MM.1S (cell line): ENCODE measurements at regions not wholly inside any gene's neighbourhood (a gene's known extent, or its start where the extent isn't known, plus 50 kb on each side); places are given as distances from the start of the nearest gene placed in this dataset.

Experiments
- DNase-seq: peaks from one replicate; pipeline ENCODE4 v3.0.0-alpha.2; 2015
- H2AFZ ChIP-seq: fragments of 300-600 bp; sonication (generic); 2 replicates; pipeline ENCODE4 v1.6.0; 2016; ENCODE audit warnings: antibody characterized with exemption, low read length
- H3F3A ChIP-seq: fragments of 300-600 bp; sonication (generic); 2 replicates; pipeline ENCODE4 v1.6.1; 2016; ENCODE audit warnings: mild to moderate bottlenecking, antibody characterized with exemption, low read length, moderate library complexity, mixed read lengths; ENCODE audit not compliant: insufficient read depth
- H3K27ac ChIP-seq: fragments of 300-600 bp; sonication (generic); 2 replicates; pipeline ENCODE4 v1.5.1; 2016; ENCODE audit warnings: mild to moderate bottlenecking, low read length
- H3K27me3 ChIP-seq: fragments of 300-600 bp; sonication (generic); replicated peaks from 2 replicates; pipeline ENCODE4 v1.6.0; 2016; ENCODE audit warnings: low read length; ENCODE audit not compliant: insufficient read depth
- H3K36me3 ChIP-seq: fragments of 300-600 bp; sonication (generic); replicated peaks from 2 replicates; pipeline ENCODE4 v1.6.1; 2016; ENCODE audit warnings: mild to moderate bottlenecking, low read length, mixed read lengths; ENCODE audit not compliant: insufficient read depth
- H3K4me1 ChIP-seq: fragments of 300-600 bp; sonication (generic); 2 replicates; pipeline ENCODE4 v1.6.1; 2016; ENCODE audit warnings: low read length, mixed read lengths
- H3K4me2 ChIP-seq: fragments of 300-600 bp; sonication (generic); 2 replicates; pipeline ENCODE4 v1.6.0; 2016; ENCODE audit warnings: low read depth, low read length
- H3K4me3 ChIP-seq: fragments of 300-600 bp; sonication (generic); 2 replicates; pipeline ENCODE4 v1.5.1; 2016; ENCODE audit warnings: low read length, mixed read lengths
- H3K79me2 ChIP-seq: fragments of 300-600 bp; sonication (generic); 2 replicates; pipeline ENCODE4 v1.6.1; 2016; ENCODE audit warnings: mixed run types, low read length, mixed read lengths
- H3K9ac ChIP-seq: fragments of 300-600 bp; sonication (generic); 2 replicates; pipeline ENCODE4 v1.6.1; 2016; ENCODE audit warnings: low read length, mixed read lengths
- H3K9me2 ChIP-seq: fragments of 300-600 bp; sonication (generic); replicated peaks from 2 replicates; pipeline ENCODE4 v1.6.1; 2016; ENCODE audit warnings: mild to moderate bottlenecking, low read length, mixed read lengths; ENCODE audit not compliant: insufficient read depth
- H3K9me3 ChIP-seq: fragments of 300-600 bp; sonication (generic); replicated peaks from 2 replicates; pipeline ENCODE4 v1.6.1; 2016; ENCODE audit warnings: mild to moderate bottlenecking, low read length, mixed read lengths; ENCODE audit not compliant: insufficient read depth
- H4K20me1 ChIP-seq: fragments of 300-600 bp; sonication (generic); 2 replicates; pipeline ENCODE4 v1.6.1; 2016; ENCODE audit warnings: mild to moderate bottlenecking, low read length, moderate library complexity, mixed read lengths; ENCODE audit not compliant: insufficient read depth
- CTCF ChIP-seq: fragments of 300-600 bp; sonication (generic); IDR thresholded peaks from 2 replicates; pipeline ENCODE4 v1.5.1; 2016; ENCODE audit warnings: antibody characterized with exemption, low read length, mixed read lengths
- EZH2 ChIP-seq: fragments of 300-600 bp; sonication (generic); optimal IDR thresholded peaks from 2 replicates; pipeline ENCODE3; 2017; ENCODE audit warnings: low read depth, mild to moderate bottlenecking, antibody characterized with exemption, low read length, mixed read lengths
- EZH2phosphoT487 ChIP-seq: fragments of 300-600 bp; sonication (generic); IDR thresholded peaks from 2 replicates; pipeline ENCODE4 v1.6.1; 2018; ENCODE audit warnings: antibody characterized with exemption, low read length

- H3K27me3 ChIP-seq = no peaks in the 10 kb centered on the region
- no peaks in the 10 kb centered on the region for H3K79me2 ChIP-seq
- TF ChIP-seq EZH2phosphoT487 (no peak), EZH2 (no peak), CTCF (no peak)
- no peak overlapping the region for H3K9ac ChIP-seq
- H3K36me3 ChIP-seq = no peaks in the 10 kb centered on the region
- no peak overlapping the region for H2AFZ ChIP-seq
- no peaks in the 10 kb centered on the region for H3F3A ChIP-seq
- no peaks in the 10 kb centered on the region for H3K9me2 ChIP-seq
- H4K20me1 ChIP-seq = no peaks in the 10 kb centered on the region
- H3K27ac ChIP-seq = no peak overlapping the region
- H3K9me3 ChIP-seq = no peaks in the 10 kb centered on the region
- H3K4me1 ChIP-seq = peaks cover 19% of the 10 kb centered on the region
- no peak for DNase-seq
- H3K4me3 ChIP-seq = no peak overlapping the region
- no peak overlapping the region for H3K4me2 ChIP-seq
Observed at GRCh38 chr2:150389447-150389846, 98.0 kb downstream of the RND3 start.

- H3K9me2 ChIP-seq = no peaks in the 10 kb centered on the region
- no peaks in the 10 kb centered on the region for H3F3A ChIP-seq
- H3K36me3 ChIP-seq = no peaks in the 10 kb centered on the region
- H3K4me1 ChIP-seq = peaks cover 19% of the 10 kb centered on the region
- no peak overlapping the region for H2AFZ ChIP-seq
- H3K27me3 ChIP-seq = no peaks in the 10 kb centered on the region
- H3K27ac ChIP-seq = no peak overlapping the region
- no peak for DNase-seq
- no peak overlapping the region for H3K4me3 ChIP-seq
- no peaks in the 10 kb centered on the region for H3K79me2 ChIP-seq
- no peaks in the 10 kb centered on the region for H4K20me1 ChIP-seq
- no peak overlapping the region for H3K4me2 ChIP-seq
- H3K9ac ChIP-seq = no peak overlapping the region
- no peaks in the 10 kb centered on the region for H3K9me3 ChIP-seq
- TF ChIP-seq EZH2 (no peak), EZH2phosphoT487 (no peak), CTCF (no peak)
Observed at GRCh38 chr2:150388289-150388625, 99.2 kb downstream of the RND3 start.

GRCh38 chr2:150387586-150388288 is 99.7 kb downstream of the RND3 start:
- no peaks in the 10 kb centered on the region for H3K36me3 ChIP-seq
- H3K9ac ChIP-seq = no peak overlapping the region
- H3K9me2 ChIP-seq = no peaks in the 10 kb centered on the region
- H3K4me1 ChIP-seq = peaks cover 19% of the 10 kb centered on the region
- no peaks in the 10 kb centered on the region for H3F3A ChIP-seq
- no peak overlapping the region for H3K27ac ChIP-seq
- H3K79me2 ChIP-seq = no peaks in the 10 kb centered on the region
- H2AFZ ChIP-seq = no peak overlapping the region
- no peaks in the 10 kb centered on the region for H3K9me3 ChIP-seq
- no peaks in the 10 kb centered on the region for H4K20me1 ChIP-seq
- DNase-seq = no peak
- no peak overlapping the region for H3K4me3 ChIP-seq
- TF ChIP-seq EZH2phosphoT487 (no peak), CTCF (no peak), EZH2 (no peak)
- no peaks in the 10 kb centered on the region for H3K27me3 ChIP-seq
- no peak overlapping the region for H3K4me2 ChIP-seq
